Ovary (tissue), 7 donors: ENCODE measurements at regions not wholly inside any gene's neighbourhood (a gene's known extent, or its start where the extent isn't known, plus 50 kb on each side); places are given as distances from the start of the nearest gene placed in this dataset.

Experiments used
- DNase-seq, 5 donors: peaks; one replicate each; pipeline ENCODE4 v3.0.0-alpha.2; 2019 to 2020
- H3K27ac ChIP-seq, 2 donors: fragments of 200-600 bp; one replicate each; pipeline versions ENCODE4 v1.5.1 to v1.8.0; 2019 to 2022
- H3K27me3 ChIP-seq: fragments of 200-600 bp; one replicate; pipeline ENCODE4 v1.8.0; 2022
- H3K36me3 ChIP-seq: fragments of 200-600 bp; sonication (generic); one replicate; pipeline ENCODE4 v1.5.1; 2019
- H3K4me1 ChIP-seq: one replicate; pipeline ENCODE4 v1.8.1; 2013; ENCODE audit warnings: mild to moderate bottlenecking, moderate library complexity; ENCODE audit not compliant: insufficient read depth
- H3K4me3 ChIP-seq: fragments of 200-600 bp; sonication (generic); one replicate; pipeline ENCODE4 v1.5.1; 2017
- H3K9me3 ChIP-seq, 2 donors: fragments of 200-600 bp in 1 of 2; sonication (generic) in 1 of 2; one replicate each; pipeline versions ENCODE4 v1.5.1 to v1.8.1; 2013 to 2019; ENCODE audit warnings: mild to moderate bottlenecking in 1 of 2, moderate library complexity in 1 of 2
- EP300 ChIP-seq: sonication (generic); formaldehyde crosslinking; IDR thresholded peaks from one replicate; pipeline ENCODE4 v1.6.1; 2017; ENCODE audit warnings: antibody characterized with exemption
- POLR2A ChIP-seq: fragments of 450-650 bp; IDR thresholded peaks from one replicate; pipeline ENCODE4 v1.6.1; 2017; ENCODE audit warnings: antibody characterized with exemption, mild to moderate bottlenecking, moderate library complexity
- WGBS, 3 donors: extraction: QIAGEN DNeasy Blood & Tissue Kit in 1 of 3; methylation state at CpG; one replicate each; pipeline versions ENCODE4 v1.1.5 to v1.1.7; 2013 to 2017; 5-methylcytosine and 5-hydroxymethylcytosine counted together
- intact Hi-C, 4 donors: fragments of 100-400 bp; cut with DNase I; formaldehyde crosslinking; loops; one replicate each; pipeline versions ENCODE4 v1.11.0 to v1.15.1; 2022 to 2023
- TF ChIP-seq, protein P1 (sequence below), 3 donors: fragments of 450-650 bp in 2 of 3; fragments of 200-600 bp in 1 of 3; IDR thresholded peaks; one replicate each; pipeline versions ENCODE4 v1.5.1 to v1.8.0; 2016 to 2022; ENCODE audit warnings: antibody characterized with exemption in 3 of 3, mild to moderate bottlenecking in 1 of 3
- donor health status: DM: no; HTN: no; CAD: no; lungs with moderate emphysema.
- donor health status: DM: no; HTN: no; CAD: no.
- donor health status: Bipolar disorder and iron deficiency.
- donor health status: DM: no; HTN: no; CAD: no.
- donor health status: DM: yes; HTN: yes; CAD: no.

DNA sequence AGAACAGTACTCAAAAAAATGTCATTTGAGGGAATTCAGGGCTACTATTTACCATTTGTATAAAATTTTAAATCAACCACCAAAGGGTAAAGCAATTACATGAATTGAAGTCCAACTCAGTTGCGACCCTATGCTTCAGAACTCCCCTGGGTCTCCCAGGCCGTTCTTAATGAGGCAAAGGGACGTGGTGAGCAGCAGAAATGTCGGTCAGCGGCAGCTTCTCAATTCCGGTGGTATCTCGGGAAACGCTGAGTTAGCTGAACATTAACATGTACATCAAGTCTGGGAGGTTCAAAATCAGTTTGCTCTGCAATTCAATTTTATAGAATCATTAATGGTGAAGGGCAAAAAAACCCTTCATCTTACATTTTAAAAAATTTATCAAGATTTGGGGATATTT lies 173.2 kb downstream of the DIRAS2 start:
- Histone ChIP-seq H3K27me3 (no peaks in the 10 kb centered on the region), H3K4me1 (no peaks in the 10 kb centered on the region), H3K4me3 (no peak overlapping the region), H3K36me3 (no peaks in the 10 kb centered on the region), H3K27ac (no peak overlapping the region), H3K9me3 (no peaks in the 10 kb centered on the region)
- WGBS, 3 donors, result 64 to 79% (median 69%) methylated on average over 8 of the region's 8 CpGs
- no peak for DNase-seq
- intact Hi-C loops, result no loop called here
- TF ChIP-seq POLR2A (no peak), EP300 (no peak)
- TF ChIP-seq, protein P1, sequence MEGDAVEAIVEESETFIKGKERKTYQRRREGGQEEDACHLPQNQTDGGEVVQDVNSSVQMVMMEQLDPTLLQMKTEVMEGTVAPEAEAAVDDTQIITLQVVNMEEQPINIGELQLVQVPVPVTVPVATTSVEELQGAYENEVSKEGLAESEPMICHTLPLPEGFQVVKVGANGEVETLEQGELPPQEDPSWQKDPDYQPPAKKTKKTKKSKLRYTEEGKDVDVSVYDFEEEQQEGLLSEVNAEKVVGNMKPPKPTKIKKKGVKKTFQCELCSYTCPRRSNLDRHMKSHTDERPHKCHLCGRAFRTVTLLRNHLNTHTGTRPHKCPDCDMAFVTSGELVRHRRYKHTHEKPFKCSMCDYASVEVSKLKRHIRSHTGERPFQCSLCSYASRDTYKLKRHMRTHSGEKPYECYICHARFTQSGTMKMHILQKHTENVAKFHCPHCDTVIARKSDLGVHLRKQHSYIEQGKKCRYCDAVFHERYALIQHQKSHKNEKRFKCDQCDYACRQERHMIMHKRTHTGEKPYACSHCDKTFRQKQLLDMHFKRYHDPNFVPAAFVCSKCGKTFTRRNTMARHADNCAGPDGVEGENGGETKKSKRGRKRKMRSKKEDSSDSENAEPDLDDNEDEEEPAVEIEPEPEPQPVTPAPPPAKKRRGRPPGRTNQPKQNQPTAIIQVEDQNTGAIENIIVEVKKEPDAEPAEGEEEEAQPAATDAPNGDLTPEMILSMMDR (IDR thresholded peaks at IDR 0.05), result no peak

DNA sequence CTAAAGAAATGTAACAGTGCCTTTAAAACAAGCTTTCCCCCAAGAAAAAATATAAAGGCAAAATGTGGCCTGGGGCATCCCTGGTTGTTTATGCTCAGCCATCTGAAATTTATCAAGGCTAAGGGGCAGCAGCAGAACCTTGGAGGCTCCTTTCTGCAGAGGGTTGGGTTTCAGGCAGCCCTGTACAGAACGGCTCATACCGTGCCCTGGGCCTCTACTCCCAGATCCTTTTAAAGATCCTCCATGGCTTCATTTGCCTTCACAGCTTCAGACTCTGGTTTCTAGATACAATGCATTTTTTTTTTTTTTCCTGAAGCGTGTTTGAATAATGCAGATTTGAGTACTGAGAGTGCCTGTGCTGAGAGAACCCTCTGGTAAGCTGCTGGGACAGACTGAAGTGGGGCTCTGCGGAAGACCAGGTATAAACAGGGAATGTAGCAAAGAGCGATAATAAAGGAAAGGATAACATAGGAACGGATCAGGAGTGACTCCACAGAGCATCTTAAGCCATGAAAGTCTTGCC lies 172.7 kb downstream of the DIRAS2 start:
- H3K9me3 ChIP-seq, result no peaks in the 10 kb centered on the region
- TF ChIP-seq POLR2A (no peak), EP300 (no peak)
- TF ChIP-seq, protein P1 (IDR thresholded peaks at IDR 0.05), result no peak
- no peak overlapping the region for H3K27ac ChIP-seq
- intact Hi-C loops, result no loop called here
- no peaks in the 10 kb centered on the region for H3K36me3 ChIP-seq
- H3K4me1 ChIP-seq, result no peaks in the 10 kb centered on the region
- DNase-seq, result no peak
- no peaks in the 10 kb centered on the region for H3K27me3 ChIP-seq
- 73 to 83% (median 74%) methylated on average over 6 of the region's 6 CpGs for WGBS, 3 donors
- H3K4me3 ChIP-seq, result no peak overlapping the region

DNA sequence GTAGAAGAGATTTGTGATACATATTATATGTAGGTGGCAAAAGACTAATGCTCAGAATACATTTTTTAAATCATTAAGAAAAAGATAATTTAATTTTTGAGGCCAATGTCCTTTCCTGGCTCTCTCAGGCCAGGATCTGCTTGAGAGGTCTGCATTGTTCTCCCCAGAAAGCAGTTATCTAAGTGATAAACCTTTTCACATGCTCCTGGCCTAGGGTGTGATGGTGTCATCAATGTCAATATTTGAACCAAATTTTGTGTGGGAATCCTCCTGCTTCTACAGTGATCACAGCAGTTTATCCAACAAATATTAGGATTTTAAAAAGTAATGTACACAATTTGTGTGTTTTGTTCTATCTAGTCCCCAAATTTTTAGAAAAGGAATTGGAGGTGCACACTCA lies 166.6 kb downstream of the DIRAS2 start:
- H3K27ac ChIP-seq, result no peak overlapping the region
- intact Hi-C loops, result no loop called here
- H3K9me3 ChIP-seq, result no peaks in the 10 kb centered on the region
- DNase-seq, result no peak
- H3K27me3 ChIP-seq, result no peaks in the 10 kb centered on the region
- H3K4me1 ChIP-seq, result no peaks in the 10 kb centered on the region
- no peak overlapping the region for H3K4me3 ChIP-seq
- TF ChIP-seq EP300 (no peak), POLR2A (no peak)
- TF ChIP-seq, protein P1 (IDR thresholded peaks at IDR 0.05), result no peak
- no peaks in the 10 kb centered on the region for H3K36me3 ChIP-seq

DNA sequence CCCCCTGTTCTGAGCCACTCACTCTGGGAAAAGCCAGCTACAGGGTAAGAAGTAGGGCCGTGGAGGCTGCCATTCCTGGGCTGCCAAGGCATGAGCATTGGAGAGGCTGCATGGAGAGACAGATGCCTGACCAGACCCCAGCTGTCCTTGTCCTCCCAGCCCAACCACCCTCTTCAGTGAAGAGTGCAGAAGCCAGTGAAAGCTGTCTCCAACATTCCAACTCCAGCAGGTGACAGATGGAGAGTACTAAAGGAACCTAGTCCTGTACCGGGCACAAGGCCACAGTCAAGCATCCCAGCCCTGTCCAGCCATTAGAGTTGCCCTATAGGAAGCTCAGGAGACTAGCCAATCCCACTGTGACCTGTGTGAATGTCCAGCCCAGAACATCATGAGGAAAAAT lies 165.1 kb downstream of the DIRAS2 start:
- H3K27me3 ChIP-seq, result no peaks in the 10 kb centered on the region
- no peaks in the 10 kb centered on the region for H3K36me3 ChIP-seq
- no peak overlapping the region for H3K27ac ChIP-seq
- DNase-seq, result no peak
- intact Hi-C loops, result no loop called here
- no peaks in the 10 kb centered on the region for H3K9me3 ChIP-seq
- H3K4me3 ChIP-seq, result no peak overlapping the region
- WGBS, 3 donors, result 72 to 86% (median 82%) methylated on average over 2 of the region's 2 CpGs
- H3K4me1 ChIP-seq, result no peaks in the 10 kb centered on the region
- TF ChIP-seq EP300 (no peak), POLR2A (no peak)
- TF ChIP-seq, protein P1 (IDR thresholded peaks at IDR 0.05), result no peak
